Small intestine (tissue), 7 donors: ENCODE measurements at regions not wholly inside any gene's neighbourhood (a gene's known extent, or its start where the extent isn't known, plus 50 kb on each side); places are given as distances from the start of the nearest gene placed in this dataset.

Experiments used
- DNase-seq, 2 donors: peaks; one replicate each; pipeline versions ENCODE4 v3.0.0 to v3.0.0-alpha.2; 2013
- FAIRE-seq: peaks from 2 replicates; lab custom pipeline; 2012; peaks lifted over from hg19 to GRCh38; lab: Jason Lieb, UNC
- H3K27ac ChIP-seq, 3 donors: one replicate each; pipeline ENCODE4 v1.5.1; 2013; ENCODE audit warnings: low read length in 2 of 3, mild to moderate bottlenecking in 2 of 3, control low read depth in 1 of 3, inconsistent platforms in 1 of 3, low read depth in 1 of 3, moderate library complexity in 1 of 3
- H3K27me3 ChIP-seq, 3 donors: one replicate each; pipeline ENCODE4 v1.6.1; 2013; ENCODE audit warnings: low read length in 3 of 3, inconsistent platforms in 1 of 3; ENCODE audit not compliant: control insufficient read depth in 3 of 3, insufficient read depth in 3 of 3
- H3K36me3 ChIP-seq, 3 donors: one replicate each; pipeline ENCODE4 v1.6.1; 2013; ENCODE audit warnings: low read length in 3 of 3, inconsistent platforms in 1 of 3, low read depth in 1 of 3, mild to moderate bottlenecking in 1 of 3, moderate library complexity in 1 of 3; ENCODE audit not compliant: control insufficient read depth in 3 of 3, insufficient read depth in 2 of 3
- H3K4me1 ChIP-seq, 3 donors: one replicate each; pipeline ENCODE4 v1.6.1; 2013; ENCODE audit warnings: low read length in 2 of 3, inconsistent platforms in 1 of 3, low read depth in 1 of 3, mild to moderate bottlenecking in 1 of 3, moderate library complexity in 1 of 3; ENCODE audit not compliant: control insufficient read depth in 3 of 3, insufficient read depth in 2 of 3
- H3K4me3 ChIP-seq, 3 donors: one replicate each; pipeline ENCODE4 v1.5.1; 2013; ENCODE audit warnings: low read length in 3 of 3, control low read depth in 1 of 3, inconsistent platforms in 1 of 3, low read depth in 1 of 3, mild to moderate bottlenecking in 1 of 3, moderate library complexity in 1 of 3
- H3K9me3 ChIP-seq, 2 donors: one replicate each; pipeline ENCODE4 v1.6.1; 2013; ENCODE audit warnings: low read depth in 1 of 2, low read length in 1 of 2; ENCODE audit not compliant: control insufficient read depth in 2 of 2, insufficient read depth in 1 of 2
- WGBS, 3 donors: extraction: QIAGEN DNeasy Blood & Tissue Kit; methylation state at CpG; one replicate each; pipeline ENCODE4 v1.1.7; 2013; 5-methylcytosine and 5-hydroxymethylcytosine counted together
- donor health status: healthy with polysubstance abuse.
- donor health status: control.
- donor health status: control.
- donor health status: Bipolar disorder and iron deficiency.
- donor health status: healthy.

DNA sequence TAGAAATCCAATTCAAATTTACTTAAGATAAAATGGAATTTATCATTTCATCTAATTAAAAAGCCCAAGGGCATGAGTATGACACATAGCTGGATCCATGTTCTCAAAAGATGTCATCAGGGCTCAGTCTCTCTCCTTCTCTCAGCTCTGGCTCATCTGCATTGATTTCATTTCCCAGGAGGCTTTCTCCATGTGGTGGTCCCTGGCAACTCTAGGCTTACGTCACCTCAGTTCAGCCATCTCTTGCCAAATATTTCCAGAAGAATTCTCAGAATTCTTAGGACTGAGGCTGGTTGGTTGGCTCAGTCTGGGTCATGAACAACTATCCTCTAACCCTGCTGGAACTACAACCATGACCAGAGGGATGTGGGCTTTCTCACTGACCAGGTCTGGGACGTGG is 65.3 kb downstream of the FOS start:
- Histone ChIP-seq H3K4me1 (no peaks in the 10 kb centered on the region), H3K36me3 (no peaks in the 10 kb centered on the region), H3K4me3 (no peak overlapping the region), H3K27me3 (no peaks in the 10 kb centered on the region), H3K9me3 (peaks cover 0 to 6% of the 10 kb centered on the region in 2 donors), H3K27ac (no peak overlapping the region)
- WGBS, 3 donors = 83 to 90% (median 90%) methylated on average over 2 of the region's 2 CpGs
- DNase-seq (no peak), FAIRE-seq (no peak)

DNA sequence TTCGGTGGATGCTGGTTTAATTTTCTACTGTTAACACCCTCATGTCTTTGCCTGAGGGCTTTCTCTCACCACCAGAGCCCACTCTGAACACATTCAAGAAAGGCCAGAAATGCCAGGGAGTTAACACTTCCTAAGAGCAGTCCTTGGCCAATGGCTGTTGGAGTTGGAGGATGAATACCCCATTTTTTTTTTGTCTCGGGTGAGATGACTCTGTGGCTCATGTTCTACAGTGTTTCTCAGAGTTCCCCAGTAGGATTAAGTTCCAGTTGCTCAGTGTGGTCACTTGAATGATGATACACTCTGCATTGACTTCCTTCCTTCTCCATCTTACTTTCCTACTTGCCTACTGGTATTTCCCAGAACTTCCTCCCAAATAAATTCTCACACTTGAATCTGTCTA is 65.8 kb downstream of the FOS start:
- no peak overlapping the region for H3K4me3 ChIP-seq
- no peaks in the 10 kb centered on the region for H3K27me3 ChIP-seq
- H3K9me3 ChIP-seq = peaks cover 0 to 8% of the 10 kb centered on the region in 2 donors
- DNase-seq (no peak), FAIRE-seq (no peak)
- no peak overlapping the region for H3K27ac ChIP-seq
- WGBS, 3 donors = 81 to 86% (median 85%) methylated on average over 2 of the region's 2 CpGs
- H3K4me1 ChIP-seq = no peaks in the 10 kb centered on the region
- no peaks in the 10 kb centered on the region for H3K36me3 ChIP-seq

DNA sequence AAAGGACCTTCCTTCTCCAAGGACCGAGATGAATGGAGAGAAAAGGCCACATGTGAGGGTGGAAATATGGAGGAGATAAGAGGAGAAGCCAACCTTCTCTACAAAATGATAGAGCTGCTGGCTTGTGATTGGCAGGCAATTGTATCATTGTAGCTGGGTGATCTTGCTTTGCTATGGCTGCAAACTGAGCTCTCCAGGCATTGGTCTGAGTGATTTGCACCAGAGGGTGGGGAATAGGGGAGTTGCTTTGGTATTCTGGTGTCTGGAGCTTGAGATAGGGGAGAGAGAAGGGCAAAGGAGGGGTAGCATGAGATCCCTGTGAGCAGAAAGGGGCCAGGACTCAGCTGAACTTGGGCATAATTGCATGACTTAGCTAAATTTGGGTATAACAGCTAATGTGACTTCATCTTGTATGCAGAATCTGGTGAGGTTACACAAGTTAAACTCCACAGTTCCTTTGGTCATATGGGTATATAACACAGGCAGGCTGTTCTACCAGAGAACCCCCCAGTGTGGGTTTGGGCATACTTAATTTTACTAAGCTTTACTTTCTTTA is 72.0 kb downstream of the FOS start:
- Histone ChIP-seq H3K4me3 (no peak overlapping the region), H3K36me3 (no peaks in the 10 kb centered on the region), H3K4me1 (no peaks in the 10 kb centered on the region), H3K27me3 (no peaks in the 10 kb centered on the region), H3K27ac (no peak overlapping the region), H3K9me3 (peaks cover 0 to 8% of the 10 kb centered on the region in 2 donors)
- no peak for DNase-seq
- 82 to 94% (median 86%) methylated on average over 1 of the region's 1 CpG for WGBS, 3 donors
- FAIRE-seq = no peak

DNA sequence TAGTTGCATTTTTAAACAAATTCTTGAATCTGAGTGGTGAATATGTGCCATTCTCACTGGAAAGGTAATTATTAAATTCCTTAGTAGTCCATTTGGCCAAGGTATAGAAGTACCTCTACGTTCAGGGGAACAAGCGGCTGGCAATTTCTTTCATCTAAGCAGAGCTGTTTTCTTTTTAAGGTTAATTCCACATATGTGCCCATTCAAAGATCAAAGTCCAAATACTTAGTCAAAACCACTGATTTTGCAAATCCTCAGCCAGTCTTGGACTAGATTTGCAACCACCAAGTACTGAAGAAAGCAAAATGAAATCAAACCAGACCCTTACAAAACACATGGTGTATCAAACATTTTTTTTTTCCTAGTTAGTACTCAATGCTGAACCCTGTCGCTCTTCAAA is 68.7 kb upstream of the JDP2 start:
- DNase-seq (no peak), FAIRE-seq (no peak)
- peaks cover 0 to 2% (median 0%) of the 10 kb centered on the region in 3 donors for H3K27me3 ChIP-seq
- 80 to 85% (median 80%) methylated on average over 3 of the region's 3 CpGs for WGBS, 3 donors
- H3K4me1 ChIP-seq = no peaks in the 10 kb centered on the region
- H3K9me3 ChIP-seq = no peaks in the 10 kb centered on the region
- no peak overlapping the region for H3K4me3 ChIP-seq
- H3K36me3 ChIP-seq = no peaks in the 10 kb centered on the region
- no peak overlapping the region for H3K27ac ChIP-seq

DNA sequence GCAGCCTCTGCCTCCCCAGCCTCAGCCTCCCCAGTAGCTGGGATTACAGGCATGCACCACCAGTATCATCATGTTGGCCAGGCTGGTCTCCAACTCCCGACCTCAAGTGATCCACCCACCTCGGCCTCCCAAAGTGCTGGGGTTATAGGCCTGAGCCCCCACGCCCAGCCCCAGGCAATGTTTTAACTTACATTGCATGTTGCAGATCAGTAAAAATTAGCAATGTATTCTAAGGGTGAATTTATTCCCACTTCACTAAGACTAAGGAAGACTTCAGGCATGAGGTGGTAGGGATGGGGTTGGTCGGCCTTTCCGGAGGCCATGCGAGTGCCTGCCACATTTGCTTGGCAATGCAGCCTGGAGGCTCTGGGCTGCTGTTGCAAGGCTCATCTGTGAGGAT is 66.8 kb upstream of the JDP2 start:
- Histone ChIP-seq H3K4me1 (no peaks in the 10 kb centered on the region), H3K9me3 (no peaks in the 10 kb centered on the region), H3K27ac (no peak overlapping the region), H3K27me3 (peaks cover 0 to 4% (median 0%) of the 10 kb centered on the region in 3 donors), H3K36me3 (no peaks in the 10 kb centered on the region), H3K4me3 (no peak overlapping the region)
- no peak for FAIRE-seq
- DNase-seq = no peak
- WGBS, 3 donors = 79 to 90% (median 86%) methylated on average over 6 of the region's 6 CpGs

DNA sequence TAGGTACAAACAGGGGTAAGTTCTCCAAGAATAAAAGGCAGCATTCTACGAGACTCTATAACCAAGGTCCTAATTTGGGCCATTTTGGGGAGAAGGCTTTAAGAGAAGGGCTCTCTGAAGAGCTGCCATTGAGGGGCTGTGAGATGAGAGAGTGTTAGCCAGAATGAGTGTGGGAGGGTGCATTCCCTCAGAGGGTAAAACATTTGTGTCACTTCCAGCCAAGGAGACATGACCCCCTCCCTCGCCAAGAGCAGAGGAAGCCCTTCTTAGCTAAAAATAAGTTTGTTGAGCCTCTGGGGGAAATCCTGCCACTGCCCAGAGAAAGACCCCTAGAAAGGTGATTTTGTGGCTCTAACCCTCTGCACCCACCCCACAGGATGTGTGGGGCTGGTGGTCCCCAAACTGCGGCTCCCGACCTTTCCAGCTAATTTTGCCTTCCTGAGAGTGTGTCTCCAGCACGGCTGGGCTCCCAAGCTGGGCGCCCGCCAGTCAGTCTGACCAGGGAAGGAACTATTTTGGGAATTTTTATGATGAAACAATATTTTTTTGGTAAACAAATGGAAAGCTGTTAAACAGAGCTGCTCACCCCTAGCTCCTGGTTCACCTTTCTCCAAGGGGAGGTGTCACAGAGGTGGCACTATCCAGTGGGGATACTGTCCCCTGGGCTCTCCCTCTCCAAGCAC is 65.9 kb upstream of the JDP2 start:
- no peaks in the 10 kb centered on the region for H3K9me3 ChIP-seq
- H3K4me1 ChIP-seq = no peaks in the 10 kb centered on the region
- H3K4me3 ChIP-seq = no peak overlapping the region
- DNase-seq (no peak), FAIRE-seq (no peak)
- no peaks in the 10 kb centered on the region for H3K36me3 ChIP-seq
- 63 to 89% (median 84%) methylated on average over 7 of the region's 7 CpGs for WGBS, 3 donors
- H3K27me3 ChIP-seq = peaks cover 0 to 4% (median 0%) of the 10 kb centered on the region in 3 donors
- H3K27ac ChIP-seq = no peak overlapping the region

DNA sequence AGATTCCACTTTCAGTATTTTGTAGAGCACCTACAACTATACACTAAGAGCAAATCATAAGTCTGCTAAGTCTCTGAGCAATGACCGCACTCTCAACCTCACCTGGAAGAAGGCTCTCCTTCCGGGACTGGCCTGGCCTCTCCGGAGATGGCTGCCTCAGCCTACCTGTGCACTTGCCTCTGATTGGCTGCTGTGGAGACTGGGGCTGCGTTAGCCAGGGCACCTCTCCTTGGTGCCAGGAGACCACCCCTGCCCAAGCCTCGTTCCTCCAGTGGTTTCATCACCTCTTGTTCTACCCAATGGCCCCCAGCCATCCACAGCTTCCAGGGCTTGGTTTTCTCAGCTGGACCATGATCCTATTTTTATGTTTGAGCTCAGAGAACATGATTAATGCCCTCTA is 64.7 kb upstream of the JDP2 start:
- no peak for DNase-seq
- Histone ChIP-seq H3K27ac (no peak overlapping the region), H3K27me3 (peaks cover 0 to 4% (median 0%) of the 10 kb centered on the region in 3 donors), H3K4me1 (no peaks in the 10 kb centered on the region), H3K9me3 (no peaks in the 10 kb centered on the region), H3K36me3 (no peaks in the 10 kb centered on the region), H3K4me3 (no peak overlapping the region)
- 91 to 94% (median 91%) methylated on average over 5 of the region's 5 CpGs for WGBS, 3 donors
- FAIRE-seq = no peak

DNA sequence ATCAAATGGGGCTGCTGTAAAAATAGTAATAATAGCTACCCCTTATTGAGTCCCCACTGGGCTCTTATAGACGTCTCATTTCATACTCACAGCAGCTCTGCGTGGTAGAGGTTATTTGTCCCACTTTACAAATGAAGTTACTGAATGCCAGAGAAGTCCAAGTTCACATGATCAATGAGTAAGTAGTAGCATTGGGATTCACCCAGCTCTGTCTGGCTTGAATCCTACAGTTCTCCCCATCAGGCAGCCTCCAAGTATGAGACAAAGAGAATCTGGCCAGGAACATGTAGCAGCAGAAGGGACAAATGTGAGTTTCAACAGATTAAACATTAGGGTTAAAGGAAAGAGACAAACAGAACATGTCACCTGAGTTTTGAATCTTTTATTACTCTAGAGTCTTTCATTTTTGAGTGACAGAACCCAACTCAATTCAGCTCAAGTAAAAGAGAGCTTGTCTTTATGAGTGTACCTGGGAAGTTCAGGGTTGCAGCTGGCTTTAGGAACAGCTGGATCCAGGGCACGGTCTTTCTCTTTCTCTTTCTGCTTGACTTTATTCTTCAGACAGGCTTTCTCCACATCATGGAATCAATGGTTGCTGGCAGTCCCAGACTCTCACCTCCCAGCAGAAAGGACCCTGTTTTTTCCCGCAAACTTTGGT is 64.1 kb upstream of the JDP2 start:
- H3K4me1 ChIP-seq = no peaks in the 10 kb centered on the region
- H3K27ac ChIP-seq = no peak overlapping the region
- DNase-seq = peak in 1 of 2 donors; percentile 32
- H3K36me3 ChIP-seq = no peaks in the 10 kb centered on the region
- no peak overlapping the region for H3K4me3 ChIP-seq
- FAIRE-seq = no peak
- peaks cover 0 to 4% (median 0%) of the 10 kb centered on the region in 3 donors for H3K27me3 ChIP-seq
- no peaks in the 10 kb centered on the region for H3K9me3 ChIP-seq
- 66 to 71% (median 71%) methylated on average over 4 of the region's 4 CpGs for WGBS, 3 donors
